Right lobe of liver (tissue), 6 donors: ENCODE measurements at regions not wholly inside any gene's neighbourhood (a gene's known extent, or its start where the extent isn't known, plus 50 kb on each side); places are given as distances from the start of the nearest gene placed in this dataset.

Experiments used
- ATAC-seq, 4 donors: fragments of 200-7000 bp; cut with Tn5 transposase; one replicate each; pipeline ENCODE4 v1.9.1; 2020; ENCODE audit warnings: mild to moderate bottlenecking in 4 of 4, moderate library complexity in 4 of 4
- DNase-seq, 3 donors: peaks; one replicate each; pipeline ENCODE4 v3.0.0-alpha.2; 2020
- H3K27ac ChIP-seq, 3 donors: fragments of 200-600 bp; one replicate each; pipeline ENCODE4 v1.8.0; 2022
- H3K27me3 ChIP-seq, 2 donors: fragments of 200-600 bp; one replicate each; pipeline ENCODE4 v1.8.0; 2022
- H3K36me3 ChIP-seq, 4 donors: fragments of 200-600 bp; sonication (generic) in 1 of 4; one replicate each; pipeline versions ENCODE4 v1.5.1 to v1.8.0; 2017 to 2022; ENCODE audit warnings: control low read depth in 1 of 4
- H3K4me1 ChIP-seq, 4 donors: fragments of 200-600 bp; sonication (generic) in 1 of 4; one replicate each; pipeline versions ENCODE4 v1.5.1 to v1.8.0; 2017 to 2022; ENCODE audit warnings: control low read depth in 1 of 4
- H3K4me3 ChIP-seq, 3 donors: fragments of 200-600 bp; one replicate each; pipeline ENCODE4 v1.8.0; 2022
- H3K9me3 ChIP-seq, 4 donors: fragments of 200-600 bp; sonication (generic) in 1 of 4; one replicate each; pipeline versions ENCODE4 v1.5.1 to v1.8.0; 2017 to 2022; ENCODE audit warnings: control low read depth in 1 of 4
- CTCF ChIP-seq, 4 donors: fragments of 200-600 bp in 3 of 4; fragments of 450-650 bp in 1 of 4; IDR thresholded peaks; one replicate each; pipeline versions ENCODE4 v1.5.1 to v1.8.0; 2016 to 2022; ENCODE audit warnings: antibody characterized with exemption in 4 of 4, mild to moderate bottlenecking in 2 of 4
- POLR2A ChIP-seq: fragments of 450-650 bp; IDR thresholded peaks from one replicate; pipeline ENCODE4 v1.6.1; 2017; ENCODE audit warnings: antibody characterized with exemption, mild to moderate bottlenecking
- WGBS: methylation state at CpG from one replicate; pipeline ENCODE4 v1.1.6; 2018; ENCODE audit warnings: low coverage, low lambda C conversion rate; ENCODE audit not compliant: insufficient coverage; ENCODE audit errors: missing lambda C conversion rate; 5-methylcytosine and 5-hydroxymethylcytosine counted together
- intact Hi-C, 2 donors: fragments of 100-400 bp; cut with DNase I; formaldehyde crosslinking; loops; one replicate each; pipeline versions ENCODE4 v1.11.2 to v1.14.1; 2022
- donor health status: DM: no; HTN: yes; CAD: no.
- donor health status: DM: no; HTN: no; CAD: no.
- donor health status: DM: no; HTN: no; CAD: no.
- donor health status: DM: no; HTN: yes; CAD: no.
- donor health status: DM: no; HTN: yes; CAD: no.

- Histone ChIP-seq H3K4me3 (no peak overlapping the region), H3K27ac (no peak overlapping the region), H3K27me3 (no peaks in the 10 kb centered on the region), H3K9me3 (no peaks in the 10 kb centered on the region), H3K36me3 (no peaks in the 10 kb centered on the region), H3K4me1 (no peaks in the 10 kb centered on the region)
- DNase-seq (no peak), ATAC-seq (no peak)
- TF ChIP-seq CTCF (IDR thresholded peaks at IDR 0.05): no peak
- no peak for TF ChIP-seq POLR2A
- 20% methylated on average over 2 of the region's 2 CpGs for WGBS
- intact Hi-C loops: no loop called here
Observed at GRCh38 chr12:88951860-88952561, 371.7 kb upstream of the KITLG start.

- no peak for TF ChIP-seq CTCF (IDR thresholded peaks at IDR 0.05)
- no peak for TF ChIP-seq POLR2A
- no peaks in the 10 kb centered on the region for H3K36me3 ChIP-seq
- intact Hi-C loops: no loop called here
- DNase-seq (no peak), ATAC-seq (no peak)
- H3K9me3 ChIP-seq: no peaks in the 10 kb centered on the region
- H3K27ac ChIP-seq: no peak overlapping the region
- no peaks in the 10 kb centered on the region for H3K27me3 ChIP-seq
- WGBS: 63% methylated on average over 2 of the region's 2 CpGs
- no peaks in the 10 kb centered on the region for H3K4me1 ChIP-seq
- no peak overlapping the region for H3K4me3 ChIP-seq
Observed at GRCh38 chr12:88951177-88951576, 370.9 kb upstream of the KITLG start.

DNA sequence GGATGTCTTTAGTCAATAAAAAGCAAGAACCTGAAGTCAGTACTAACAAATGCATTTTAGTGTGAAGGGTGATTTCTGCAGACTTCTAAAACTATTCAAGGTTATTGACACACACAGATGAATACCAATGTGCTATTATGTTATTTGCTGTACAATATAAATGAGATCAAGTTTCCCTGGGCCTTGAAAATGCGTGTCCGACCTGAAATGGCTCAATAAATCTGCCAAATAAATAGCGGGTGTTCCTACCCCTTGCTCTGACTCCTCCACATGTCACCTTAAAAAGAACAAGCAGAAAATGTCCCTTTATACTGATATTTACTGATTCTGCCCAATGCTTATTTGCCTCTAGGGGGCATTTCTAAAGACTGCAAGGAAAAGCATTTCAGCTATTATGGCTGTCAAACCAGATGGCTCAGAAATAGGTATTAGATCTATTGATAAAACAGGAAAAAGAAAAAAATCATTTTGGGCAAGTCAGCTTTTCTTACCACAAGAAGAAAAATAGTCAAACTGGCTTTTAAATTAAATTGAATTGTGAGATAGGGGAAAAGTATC is 367.3 kb upstream of the KITLG start:
- Histone ChIP-seq H3K27ac (no peak overlapping the region), H3K4me1 (no peaks in the 10 kb centered on the region), H3K9me3 (no peaks in the 10 kb centered on the region), H3K36me3 (no peaks in the 10 kb centered on the region), H3K4me3 (no peak overlapping the region), H3K27me3 (no peaks in the 10 kb centered on the region)
- ATAC-seq: no peak
- no peak for DNase-seq
- no peak for TF ChIP-seq POLR2A
- 66% methylated on average over 3 of the region's 3 CpGs for WGBS
- intact Hi-C loops: no loop called here

- intact Hi-C loops: no loop called here
- Histone ChIP-seq H3K4me1 (no peaks in the 10 kb centered on the region), H3K9me3 (no peaks in the 10 kb centered on the region), H3K27me3 (no peaks in the 10 kb centered on the region), H3K36me3 (no peaks in the 10 kb centered on the region), H3K27ac (no peak overlapping the region), H3K4me3 (no peak overlapping the region)
- 45% methylated on average over 5 of the region's 5 CpGs for WGBS
- TF ChIP-seq POLR2A (no peak), CTCF (IDR thresholded peaks at IDR 0.05) (no peak)
- ATAC-seq (no peak), DNase-seq (no peak)
Observed at GRCh38 chr12:88946372-88946997, 366.2 kb upstream of the KITLG start.

- intact Hi-C loops: no loop called here
- Histone ChIP-seq H3K27ac (no peak overlapping the region), H3K9me3 (no peaks in the 10 kb centered on the region), H3K27me3 (no peaks in the 10 kb centered on the region), H3K4me3 (no peak overlapping the region), H3K4me1 (no peaks in the 10 kb centered on the region), H3K36me3 (no peaks in the 10 kb centered on the region)
- ATAC-seq (no peak), DNase-seq (no peak)
- TF ChIP-seq CTCF (IDR thresholded peaks at IDR 0.05) (no peak), POLR2A (no peak)
- WGBS: 77% methylated on average over 3 of the region's 3 CpGs
Observed at GRCh38 chr12:88945051-88945732, 364.9 kb upstream of the KITLG start.
